ENCODE measurements at regions not wholly inside any gene's neighbourhood (a gene's known extent, or its start where the extent isn't known, plus 50 kb on each side); places are given as distances from the start of the nearest gene placed in this dataset.

GRCh38 chr7:68449816-68450215, 1148.5 kb upstream of the AUTS2 start:
- no peak for TF ChIP-seq CTCF (IDR thresholded peaks at IDR 0.05; ENCODE audit: insufficient read depth, low read length, missing control alignments)
- no peak for DNase-seq (ENCODE audit: low read depth, low spot score)
- ChIA-PET POLR2A (no interaction called here), CTCF (no interaction called here)
- no peak overlapping the region for H3K4me3 ChIP-seq (ENCODE audit: low read depth, low read length)

GRCh38 chr7:68454931-68455330, 1143.3 kb upstream of the AUTS2 start:
- ChIA-PET CTCF (no interaction called here), POLR2A (no interaction called here)
- no peak for TF ChIP-seq CTCF (IDR thresholded peaks at IDR 0.05; ENCODE audit: insufficient read depth, low read length, missing control alignments)
- H3K4me3 ChIP-seq (ENCODE audit: low read depth, low read length) = no peak overlapping the region
- DNase-seq (ENCODE audit: low read depth, low spot score) = no peak

- no peak for TF ChIP-seq CTCF (IDR thresholded peaks at IDR 0.05; ENCODE audit: insufficient read depth, low read length, missing control alignments)
- DNase-seq (ENCODE audit: low read depth, low spot score) = no peak
- ChIA-PET CTCF (no interaction called here), POLR2A (no interaction called here)
- H3K4me3 ChIP-seq (ENCODE audit: low read depth, low read length) = no peak overlapping the region
Measured at GRCh38 chr7:68456469-68456868, 1141.8 kb upstream of the AUTS2 start.

- ChIA-PET POLR2A (no interaction called here), CTCF (no interaction called here)
- DNase-seq (ENCODE audit: low read depth, low spot score) = no peak
- TF ChIP-seq CTCF (IDR thresholded peaks at IDR 0.05; ENCODE audit: insufficient read depth, low read length, missing control alignments) = no peak
- no peak overlapping the region for H3K4me3 ChIP-seq (ENCODE audit: low read depth, low read length)
Measured at GRCh38 chr7:68457481-68457880, 1140.8 kb upstream of the AUTS2 start.

- ChIA-PET POLR2A (no interaction called here), CTCF (no interaction called here)
- TF ChIP-seq CTCF (IDR thresholded peaks at IDR 0.05; ENCODE audit: insufficient read depth, low read length, missing control alignments) = no peak
Measured at GRCh38 chr7:68458010-68458908, 1140.0 kb upstream of the AUTS2 start.

GRCh38 chr7:68461430-68461829, 1136.8 kb upstream of the AUTS2 start:
- no peak overlapping the region for H3K4me3 ChIP-seq (ENCODE audit: low read depth, low read length)
- peak; percentile 76 for DNase-seq (ENCODE audit: low read depth, low spot score)
- no peak for TF ChIP-seq CTCF (IDR thresholded peaks at IDR 0.05; ENCODE audit: insufficient read depth, low read length, missing control alignments)
- CTCF ChIA-PET = no interaction called here
- POLR2A ChIA-PET = interaction anchor here (0.7 kb wide), 1 partner anchor 1170 kb away, joined by 3 read pairs; no protein-coding TSS in a partner anchor

More at GRCh38 chr7:68458010-68458908, 1140.0 kb upstream of the AUTS2 start:
- no peak for DNase-seq (ENCODE audit: low read depth, low spot score)
- no peak overlapping the region for H3K4me3 ChIP-seq (ENCODE audit: low read depth, low read length)
